T-helper 1 cell treated with Interleukin-12 subunit alpha and Interleukin-12 subunit beta and Interleukin-4 antibody, amounts not matched to agents 30 μg/mL and 1 μg/mL, for 36 hours (primary cell): ENCODE measurements at regions not wholly inside any gene's neighbourhood (a gene's known extent, or its start where the extent isn't known, plus 50 kb on each side); places are given as distances from the start of the nearest gene placed in this dataset.

Source experiments
- H3K27ac Mint-ChIP-seq: one replicate; pipeline ENCODE4 v1.8.0; 2021; ENCODE audit warnings: mild to moderate bottlenecking, mixed read lengths
- H3K27me3 Mint-ChIP-seq: one replicate; pipeline ENCODE4 v1.8.0; 2021; ENCODE audit warnings: low read depth, mixed read lengths
- H3K36me3 Mint-ChIP-seq: one replicate; pipeline ENCODE4 v1.8.0; 2021; ENCODE audit warnings: low read depth, mixed read lengths
- H3K4me1 Mint-ChIP-seq: one replicate; pipeline ENCODE4 v1.8.0; 2021; ENCODE audit warnings: low read depth, mixed read lengths
- H3K4me3 Mint-ChIP-seq: one replicate; pipeline ENCODE4 v1.8.0; 2021; ENCODE audit warnings: mild to moderate bottlenecking, moderate library complexity, mixed read lengths
- H3K9me3 Mint-ChIP-seq: one replicate; pipeline ENCODE4 v1.8.0; 2021; ENCODE audit warnings: mixed read lengths

DNA sequence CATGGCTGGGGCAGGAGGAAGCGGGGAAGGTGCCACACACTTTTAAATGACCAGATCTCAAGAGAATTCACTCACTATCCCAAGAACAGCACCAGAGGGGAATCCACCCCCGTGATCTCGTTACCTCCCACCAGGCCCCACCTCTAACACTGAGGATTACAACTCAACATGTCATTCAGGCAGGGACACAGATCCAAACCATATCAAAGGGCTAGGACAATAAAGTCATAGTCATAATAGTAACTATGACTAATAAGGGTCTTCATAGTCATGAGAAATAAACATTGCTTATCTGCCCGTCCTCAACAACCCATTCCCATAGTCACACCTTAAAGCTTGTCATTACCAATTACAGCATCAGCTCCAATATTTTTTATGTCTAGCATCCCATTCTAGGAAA, 65.3 kb upstream of the SMC2 start:
- peaks cover 5% of the 10 kb centered on the region for H3K27me3 Mint-ChIP-seq
- no peak overlapping the region for H3K4me3 Mint-ChIP-seq
- no peaks in the 10 kb centered on the region for H3K9me3 Mint-ChIP-seq
- peaks cover 10% of the 10 kb centered on the region for H3K4me1 Mint-ChIP-seq
- no peak overlapping the region for H3K27ac Mint-ChIP-seq
- H3K36me3 Mint-ChIP-seq, result no peaks in the 10 kb centered on the region
